Activated CD8-positive, alpha-beta memory T cell treated with anti-CD3 and anti-CD28 coated beads, Interleukin-2, amount 10 ng/mL, durations not matched to agents 7 days and 5 days (primary cell): ENCODE measurements at regions not wholly inside any gene's neighbourhood (a gene's known extent, or its start where the extent isn't known, plus 50 kb on each side); places are given as distances from the start of the nearest gene placed in this dataset.

Experiments
- ATAC-seq: fragments of 150-1000 bp; cut with Tn5 transposase; one replicate; pipeline ENCODE4 v1.10.0; 2021; ENCODE audit warnings: moderate library complexity
- CTCF ChIA-PET: fragments of 350-600 bp; sonication (Branson Sonifier 250); formaldehyde crosslinking; loops from one replicate; lab custom pipeline; 2021; ENCODE audit warnings: antibody characterized with exemption; lab: Charles Lee
- DNase-seq: peaks from one replicate; pipeline ENCODE4 v3.0.0-alpha.2; 2020
- H3K27ac Mint-ChIP-seq: one replicate; pipeline ENCODE4 v1.8.0; 2021; ENCODE audit warnings: mild to moderate bottlenecking, mixed read lengths
- H3K27me3 Mint-ChIP-seq: one replicate; pipeline ENCODE4 v1.8.0; 2021; ENCODE audit warnings: mixed read lengths
- H3K36me3 Mint-ChIP-seq: one replicate; pipeline ENCODE4 v1.8.0; 2021; ENCODE audit warnings: mild to moderate bottlenecking, mixed read lengths
- H3K4me1 Mint-ChIP-seq: one replicate; pipeline ENCODE4 v1.8.0; 2021; ENCODE audit warnings: mixed read lengths
- H3K4me3 Mint-ChIP-seq: one replicate; pipeline ENCODE4 v1.8.0; 2021; ENCODE audit warnings: mild to moderate bottlenecking, moderate library complexity, mixed read lengths
- H3K9me3 Mint-ChIP-seq: one replicate; pipeline ENCODE4 v1.8.0; 2022; ENCODE audit warnings: low read depth, mixed read lengths

DNA sequence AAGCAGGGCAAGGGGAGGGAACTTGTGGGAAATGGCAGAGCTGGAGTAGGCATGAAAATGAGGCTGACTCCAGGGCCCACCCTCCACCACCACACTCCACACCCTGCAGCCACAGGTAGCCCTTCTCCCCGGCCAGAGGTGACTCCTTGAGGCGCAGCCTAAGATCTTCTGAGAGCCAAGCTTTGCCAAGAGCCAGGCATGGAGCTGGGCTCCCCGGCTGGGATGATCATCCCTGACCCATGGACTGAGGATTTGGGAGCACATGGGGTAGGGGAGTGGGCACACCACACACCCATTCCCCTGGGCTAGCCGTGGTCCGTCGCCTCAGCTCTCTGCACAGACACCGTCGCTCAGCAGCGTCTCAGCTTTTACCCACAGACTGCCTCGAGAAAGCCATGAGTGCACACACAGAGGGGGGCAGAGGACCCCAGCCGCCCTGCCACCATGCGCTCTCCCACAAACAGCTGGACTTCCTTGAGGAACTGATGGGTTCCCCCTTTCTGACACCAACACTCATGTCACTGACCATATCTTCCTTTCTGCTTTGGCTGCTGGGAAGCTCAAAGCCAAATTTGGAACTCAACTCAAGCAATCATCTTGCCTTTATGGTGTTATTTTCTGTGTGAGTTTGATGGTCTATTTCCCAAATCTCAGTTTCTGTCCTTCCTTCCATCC lies 123.6 kb upstream of the RUNX3 start:
- Mint-ChIP-seq H3K27me3 (peaks cover 59% of the 10 kb centered on the region), H3K4me3 (no peak overlapping the region), H3K36me3 (no peaks in the 10 kb centered on the region), H3K4me1 (no peaks in the 10 kb centered on the region), H3K27ac (no peak overlapping the region), H3K9me3 (no peaks in the 10 kb centered on the region)
- DNase-seq (no peak), ATAC-seq (no peak)
- CTCF ChIA-PET = interaction anchor here (1.0 kb wide), 1 partner anchor 206 kb away, joined by 3 read pairs; no protein-coding TSS in a partner anchor

DNA sequence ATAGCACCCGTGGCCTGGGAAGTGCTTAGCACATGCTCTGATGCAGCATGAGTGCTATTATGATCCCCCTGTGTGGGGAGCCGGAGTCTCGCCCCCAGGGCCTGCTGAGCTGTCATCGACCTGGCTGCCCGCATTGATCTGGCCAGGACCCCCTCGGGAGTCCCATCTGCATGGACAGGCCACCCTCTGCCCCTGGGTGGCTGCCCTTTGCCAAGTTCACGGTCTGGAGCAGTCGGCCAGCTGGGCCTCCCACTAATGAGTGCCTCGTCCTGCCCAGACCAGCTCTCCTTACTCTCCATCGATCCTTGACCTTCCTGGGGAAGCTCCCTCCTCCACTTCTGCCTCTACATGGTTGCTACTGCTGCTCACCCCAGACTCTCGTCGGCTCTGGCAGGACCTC lies 121.8 kb upstream of the RUNX3 start:
- ATAC-seq = no peak
- no peak overlapping the region for H3K27ac Mint-ChIP-seq
- H3K4me3 Mint-ChIP-seq = no peak overlapping the region
- no peaks in the 10 kb centered on the region for H3K9me3 Mint-ChIP-seq
- no peaks in the 10 kb centered on the region for H3K36me3 Mint-ChIP-seq
- CTCF ChIA-PET = interaction anchor here (0.9 kb wide), 1 partner anchor 50 kb away, joined by 3 read pairs; no protein-coding TSS in a partner anchor
- DNase-seq = no peak
- H3K27me3 Mint-ChIP-seq = peaks cover 56% of the 10 kb centered on the region
- no peaks in the 10 kb centered on the region for H3K4me1 Mint-ChIP-seq

DNA sequence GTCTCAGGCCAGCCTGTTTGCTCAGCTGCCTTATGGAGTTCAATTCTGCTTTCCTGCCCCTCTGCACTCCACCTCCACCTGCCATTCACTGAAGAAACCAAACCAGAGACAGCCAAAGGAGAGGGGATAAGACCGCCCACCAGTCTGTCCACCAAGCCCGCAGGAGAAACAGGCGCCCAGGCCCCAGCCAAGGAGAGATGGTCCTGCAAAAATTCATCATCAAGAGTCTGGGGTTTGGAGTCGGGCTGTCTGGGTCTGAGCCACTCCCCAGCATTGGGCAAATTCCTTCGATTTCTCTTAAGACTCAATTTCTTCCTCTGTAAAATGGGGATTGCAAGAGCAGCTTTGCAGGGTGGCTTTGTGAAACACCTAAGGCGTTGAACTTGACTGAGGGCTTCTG lies 121.4 kb upstream of the RUNX3 start:
- DNase-seq (no peak), ATAC-seq (no peak)
- Mint-ChIP-seq H3K36me3 (no peaks in the 10 kb centered on the region), H3K9me3 (no peaks in the 10 kb centered on the region), H3K4me3 (no peak overlapping the region), H3K27ac (no peak overlapping the region), H3K4me1 (no peaks in the 10 kb centered on the region), H3K27me3 (peaks cover 54% of the 10 kb centered on the region)
- CTCF ChIA-PET = no interaction called here

- CTCF ChIA-PET = interaction anchor here (1.8 kb wide), 1 partner anchor 152 kb away, joined by 5 read pairs; no protein-coding TSS in a partner anchor
- DNase-seq = no peak
- Mint-ChIP-seq H3K27me3 (peaks cover 45% of the 10 kb centered on the region), H3K36me3 (no peaks in the 10 kb centered on the region), H3K9me3 (no peaks in the 10 kb centered on the region), H3K4me3 (no peak overlapping the region), H3K4me1 (no peaks in the 10 kb centered on the region), H3K27ac (no peak overlapping the region)
- ATAC-seq = no peak
Observed at GRCh38 chr1:25050165-25050564, 120.1 kb upstream of the RUNX3 start.

DNA sequence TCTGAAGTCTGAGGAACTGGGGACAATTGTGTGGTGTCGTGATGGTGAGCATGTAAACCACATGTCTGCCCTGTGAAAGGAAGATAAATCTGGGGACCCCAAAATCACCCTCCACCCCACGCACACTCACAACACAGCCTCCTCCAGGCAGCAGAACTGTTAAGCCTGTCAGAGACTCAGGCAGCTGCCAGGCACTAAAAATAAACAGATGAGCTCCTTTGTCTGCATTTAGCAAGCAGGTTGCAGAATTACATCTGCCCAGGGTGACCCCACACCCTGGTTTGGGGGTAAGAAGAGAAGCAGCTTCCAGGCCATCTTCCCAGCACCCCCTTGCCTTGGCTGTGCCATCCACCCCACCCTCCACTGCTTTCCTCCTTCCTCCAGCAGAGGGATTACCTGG lies 119.1 kb upstream of the RUNX3 start:
- Mint-ChIP-seq H3K27me3 (peaks cover 38% of the 10 kb centered on the region), H3K4me1 (no peaks in the 10 kb centered on the region), H3K9me3 (no peaks in the 10 kb centered on the region), H3K4me3 (no peak overlapping the region), H3K27ac (no peak overlapping the region), H3K36me3 (no peaks in the 10 kb centered on the region)
- CTCF ChIA-PET = interaction anchor here (0.9 to 1.8 kb wide), 2 partner anchors 12 to 151 kb away, joined by 3 to 5 read pairs; no protein-coding TSS in a partner anchor
- no peak for DNase-seq
- ATAC-seq = no peak

GRCh38 chr1:25048728-25049127 lies 118.7 kb upstream of the RUNX3 start:
- Mint-ChIP-seq H3K4me3 (no peak overlapping the region), H3K27me3 (peaks cover 37% of the 10 kb centered on the region), H3K36me3 (peaks cover 2% of the 10 kb centered on the region), H3K27ac (no peak overlapping the region), H3K4me1 (no peaks in the 10 kb centered on the region), H3K9me3 (no peaks in the 10 kb centered on the region)
- no peak for DNase-seq
- ATAC-seq = no peak
- CTCF ChIA-PET = interaction anchor here (0.9 kb wide), 1 partner anchor 12 kb away, joined by 3 read pairs; no protein-coding TSS in a partner anchor

GRCh38 chr1:25047506-25048240 lies 117.6 kb upstream of the RUNX3 start:
- Mint-ChIP-seq H3K36me3 (peaks cover 2% of the 10 kb centered on the region), H3K9me3 (no peaks in the 10 kb centered on the region), H3K27me3 (peaks cover 27% of the 10 kb centered on the region), H3K27ac (no peak overlapping the region), H3K4me3 (no peak overlapping the region), H3K4me1 (peaks cover 2% of the 10 kb centered on the region)
- DNase-seq = no peak
- CTCF ChIA-PET = interaction anchor here (1.8 kb wide), 1 partner anchor 10 kb away, joined by 15 read pairs; no protein-coding TSS in a partner anchor
- no peak for ATAC-seq

GRCh38 chr1:25046194-25046532 lies 116.1 kb upstream of the RUNX3 start:
- H3K9me3 Mint-ChIP-seq = no peaks in the 10 kb centered on the region
- DNase-seq (no peak), ATAC-seq (no peak)
- peaks cover 20% of the 10 kb centered on the region for H3K27me3 Mint-ChIP-seq
- CTCF ChIA-PET = interaction anchor here (0.5 to 1.8 kb wide), 3 partner anchors 9 to 83 kb away, joined by 3 to 15 read pairs (median 3); no protein-coding TSS in a partner anchor
- no peak overlapping the region for H3K27ac Mint-ChIP-seq
- peaks cover 2% of the 10 kb centered on the region for H3K36me3 Mint-ChIP-seq
- no peak overlapping the region for H3K4me3 Mint-ChIP-seq
- peaks cover 9% of the 10 kb centered on the region for H3K4me1 Mint-ChIP-seq

DNA sequence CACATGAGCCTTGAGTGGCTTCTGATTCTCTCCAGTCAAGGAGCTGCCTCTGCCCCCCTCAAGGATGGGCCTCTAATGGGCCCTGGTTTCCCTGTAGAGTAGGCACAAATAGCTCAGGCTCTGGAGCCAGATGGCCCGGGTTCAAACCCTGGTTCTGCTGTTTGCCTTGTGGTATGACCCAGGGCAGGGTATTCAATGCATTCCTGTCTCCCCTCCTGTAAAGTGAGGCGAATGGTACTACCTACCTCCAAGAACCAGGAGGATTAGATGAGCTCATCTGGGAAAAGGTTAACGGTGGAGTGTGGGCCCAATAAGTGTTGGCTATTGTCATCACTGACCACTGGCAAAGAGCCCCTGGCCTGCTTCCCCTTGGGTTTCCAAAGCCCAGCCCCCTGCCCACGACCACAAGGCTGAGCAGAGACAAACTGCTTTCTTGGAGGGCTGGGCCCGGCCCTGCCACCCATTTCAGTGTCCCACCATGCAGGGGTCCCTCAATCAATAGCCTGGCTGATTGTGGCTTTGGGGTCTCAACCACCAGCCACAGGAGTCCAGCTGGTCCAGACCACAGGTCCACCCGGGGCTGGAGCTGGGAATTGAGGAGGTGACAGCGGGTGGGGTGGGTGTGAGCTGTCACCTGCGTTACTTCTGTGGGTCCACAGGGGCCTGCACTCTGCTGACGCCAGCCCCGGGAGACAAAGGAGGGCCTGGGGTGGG lies 115.6 kb upstream of the RUNX3 start:
- no peak overlapping the region for H3K27ac Mint-ChIP-seq
- peaks cover 2% of the 10 kb centered on the region for H3K36me3 Mint-ChIP-seq
- peaks cover 11% of the 10 kb centered on the region for H3K4me1 Mint-ChIP-seq
- H3K9me3 Mint-ChIP-seq = no peaks in the 10 kb centered on the region
- peaks cover 21% of the 10 kb centered on the region for H3K27me3 Mint-ChIP-seq
- no peak overlapping the region for H3K4me3 Mint-ChIP-seq
- DNase-seq = no peak
- CTCF ChIA-PET = interaction anchor here (0.5 to 0.9 kb wide), 2 partner anchors 48 to 82 kb away, joined by 3 read pairs; no protein-coding TSS in a partner anchor
- no peak for ATAC-seq

DNA sequence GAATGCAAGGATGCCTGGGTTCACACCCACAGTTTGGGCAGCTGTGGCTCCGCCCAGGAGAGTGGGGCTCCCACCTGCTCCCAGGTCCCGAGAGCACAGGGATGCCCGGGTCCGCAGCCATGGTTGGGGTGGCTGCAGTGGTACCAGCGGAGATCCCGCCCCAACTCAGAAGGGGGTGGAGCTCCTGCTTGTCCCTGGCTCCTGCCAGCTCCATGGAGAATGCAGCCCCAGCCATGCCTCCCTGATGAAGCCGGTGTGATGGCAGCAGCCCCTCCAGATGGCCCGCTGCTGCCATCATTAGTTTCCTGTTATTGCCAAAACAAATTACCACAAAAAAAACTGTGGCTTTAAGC lies 113.1 kb upstream of the RUNX3 start:
- no peak for ATAC-seq
- CTCF ChIA-PET = interaction anchor here (1.3 to 1.7 kb wide), 2 partner anchors 58 to 195 kb away, joined by 4 to 6 read pairs; no protein-coding TSS in a partner anchor
- Mint-ChIP-seq H3K27ac (no peak overlapping the region), H3K9me3 (no peaks in the 10 kb centered on the region), H3K27me3 (peaks cover 19% of the 10 kb centered on the region), H3K4me3 (no peak overlapping the region), H3K36me3 (peaks cover 2% of the 10 kb centered on the region), H3K4me1 (peaks cover 18% of the 10 kb centered on the region)
- no peak for DNase-seq

- H3K4me3 Mint-ChIP-seq = no peak overlapping the region
- no peaks in the 10 kb centered on the region for H3K9me3 Mint-ChIP-seq
- ATAC-seq = peak; percentile 17
- H3K36me3 Mint-ChIP-seq = peaks cover 2% of the 10 kb centered on the region
- H3K27me3 Mint-ChIP-seq = peaks cover 17% of the 10 kb centered on the region
- peaks cover 22% of the 10 kb centered on the region for H3K4me1 Mint-ChIP-seq
- no peak overlapping the region for H3K27ac Mint-ChIP-seq
- CTCF ChIA-PET = interaction anchor here (0.7 to 1.7 kb wide), 10 partner anchors 10 to 194 kb away, joined by 3 to 8 read pairs (median 3); no protein-coding TSS in a partner anchor
- DNase-seq = no peak
Observed at GRCh38 chr1:25042331-25043227, 112.5 kb upstream of the RUNX3 start.

- Mint-ChIP-seq H3K36me3 (peaks cover 2% of the 10 kb centered on the region), H3K27ac (no peak overlapping the region), H3K4me1 (peaks cover 28% of the 10 kb centered on the region), H3K9me3 (no peaks in the 10 kb centered on the region), H3K27me3 (peaks cover 14% of the 10 kb centered on the region), H3K4me3 (no peak overlapping the region)
- ATAC-seq (no peak), DNase-seq (no peak)
- CTCF ChIA-PET = interaction anchor here (0.7 to 1.3 kb wide), 9 partner anchors 10 to 194 kb away, joined by 3 to 8 read pairs (median 3); no protein-coding TSS in a partner anchor
Observed at GRCh38 chr1:25041916-25042315, 111.8 kb upstream of the RUNX3 start.
